Spleen (tissue), 11 donors: ENCODE measurements at regions not wholly inside any gene's neighbourhood (a gene's known extent, or its start where the extent isn't known, plus 50 kb on each side); places are given as distances from the start of the nearest gene placed in this dataset.
"Not testable (repeated sequence)": the region's sequence is repeated elsewhere in the genome, so short reads cannot be mapped to it uniquely, and the experiment has no call there.

Experiments used
- DNase-seq: peaks from one replicate; pipeline ENCODE4 v3.0.0-alpha.2; 2020
- H3K27ac ChIP-seq, 8 donors: fragments of 200-600 bp; sonication (generic) in 7 of 8; 1 replicate in 4 of 8; 2 replicates in 4 of 8; pipeline versions ENCODE4 v1.5.0 to v1.8.0; 2016 to 2021; ENCODE audit warnings: inconsistent platforms in 4 of 8, mild to moderate bottlenecking in 4 of 8, moderate library complexity in 1 of 8
- H3K27me3 ChIP-seq, 7 donors: fragments of 200-600 bp; sonication (generic) in 6 of 7; replicated peaks in 1 of 7; 1 replicate in 4 of 7; 2 replicates in 3 of 7; pipeline versions ENCODE4 v1.5.0 to v1.8.0; 2016 to 2021; ENCODE audit warnings: inconsistent platforms in 3 of 7, mild to moderate bottlenecking in 1 of 7
- H3K36me3 ChIP-seq, 6 donors: fragments of 200-600 bp; sonication (generic) in 5 of 6; 1 replicate in 4 of 6; 2 replicates in 2 of 6; pipeline versions ENCODE4 v1.5.0 to v1.8.0; 2016 to 2021; ENCODE audit warnings: inconsistent platforms in 2 of 6
- H3K4me1 ChIP-seq, 6 donors: fragments of 200-600 bp; sonication (generic) in 5 of 6; 1 replicate in 3 of 6; 2 replicates in 3 of 6; pipeline versions ENCODE4 v1.5.0 to v1.8.0; 2016 to 2021; ENCODE audit warnings: inconsistent platforms in 3 of 6
- H3K4me3 ChIP-seq, 8 donors: fragments of 200-600 bp; sonication (generic) in 7 of 8; 1 replicate in 4 of 8; 2 replicates in 4 of 8; pipeline versions ENCODE4 v1.5.0 to v1.8.0; 2016 to 2021; ENCODE audit warnings: inconsistent platforms in 4 of 8, mild to moderate bottlenecking in 4 of 8, moderate library complexity in 2 of 8
- H3K9me3 ChIP-seq, 8 donors: fragments of 200-600 bp; sonication (generic) in 7 of 8; 1 replicate in 4 of 8; 2 replicates in 4 of 8; pipeline versions ENCODE4 v1.5.0 to v1.8.0; 2016 to 2021; ENCODE audit warnings: inconsistent platforms in 4 of 8
- POLR2A ChIP-seq, 3 donors: fragments of 450-650 bp; IDR thresholded peaks; one replicate each; pipeline ENCODE4 v1.5.1; 2017; ENCODE audit warnings: antibody characterized with exemption in 3 of 3, mild to moderate bottlenecking in 1 of 3
- POLR2AphosphoS5 ChIP-seq, 3 donors: sonication (generic); formaldehyde crosslinking; IDR thresholded peaks; one replicate each; pipeline ENCODE4 v1.5.1; 2017; ENCODE audit warnings: antibody characterized with exemption in 3 of 3
- WGBS, 5 donors: extraction: QIAGEN DNeasy Blood & Tissue Kit in 3 of 5; methylation state at CpG; one replicate each; pipeline versions ENCODE4 v1.1.5 to v1.1.7; 2013 to 2018; 5-methylcytosine and 5-hydroxymethylcytosine counted together
- intact Hi-C: fragments of 100-400 bp; cut with DNase I; formaldehyde crosslinking; loops from one replicate; pipeline ENCODE4 v1.15.0; 2023; ENCODE audit warnings: low total_unique reads
- TF ChIP-seq, protein P1 (sequence below), 11 experiments: fragments of 200-600 bp in 7 of 11; fragments of 450-650 bp in 4 of 11; sonication (generic) in 4 of 11; IDR thresholded peaks in 8 of 11; conservative IDR thresholded peaks in 3 of 11; 1 replicate in 7 of 11; 2 replicates in 4 of 11; pipeline versions ENCODE4 v1.4.0 to v1.8.0; 2016 to 2021; ENCODE audit warnings: antibody characterized with exemption in 11 of 11, inconsistent platforms in 4 of 11, mild to moderate bottlenecking in 1 of 11
- donor health status: healthy with polysubstance abuse.
- donor health status: DM: no; HTN: no; CAD: no; lungs with moderate emphysema.
- donor health status: DM: no; HTN: no; CAD: no.
- donor health status: Bipolar disorder and iron deficiency.
- donor health status: healthy.
- donor health status: DM: no; HTN: no; CAD: no.
- donor health status: DM: yes; HTN: yes; CAD: no.

DNA sequence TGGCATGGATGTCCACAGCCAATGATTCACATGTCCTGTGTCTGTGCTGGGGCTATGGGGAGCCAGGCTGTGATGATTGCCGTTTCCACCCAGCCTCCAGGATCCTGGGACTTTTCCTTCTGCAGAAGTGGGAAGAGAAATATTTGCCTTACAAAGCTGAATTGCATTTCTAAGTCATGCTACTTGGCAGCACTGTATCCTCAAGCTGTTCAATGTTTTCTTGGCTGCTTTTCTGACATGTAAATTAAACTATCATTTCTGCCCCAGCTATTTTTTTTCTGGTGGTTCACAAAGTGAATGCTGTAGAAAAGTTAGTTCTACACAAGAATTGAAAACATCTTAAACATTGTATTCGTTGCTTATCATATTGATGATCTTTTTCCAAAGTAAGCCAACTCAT, 51.9 kb upstream of the TCERG1L start:
- TF ChIP-seq, protein P1, sequence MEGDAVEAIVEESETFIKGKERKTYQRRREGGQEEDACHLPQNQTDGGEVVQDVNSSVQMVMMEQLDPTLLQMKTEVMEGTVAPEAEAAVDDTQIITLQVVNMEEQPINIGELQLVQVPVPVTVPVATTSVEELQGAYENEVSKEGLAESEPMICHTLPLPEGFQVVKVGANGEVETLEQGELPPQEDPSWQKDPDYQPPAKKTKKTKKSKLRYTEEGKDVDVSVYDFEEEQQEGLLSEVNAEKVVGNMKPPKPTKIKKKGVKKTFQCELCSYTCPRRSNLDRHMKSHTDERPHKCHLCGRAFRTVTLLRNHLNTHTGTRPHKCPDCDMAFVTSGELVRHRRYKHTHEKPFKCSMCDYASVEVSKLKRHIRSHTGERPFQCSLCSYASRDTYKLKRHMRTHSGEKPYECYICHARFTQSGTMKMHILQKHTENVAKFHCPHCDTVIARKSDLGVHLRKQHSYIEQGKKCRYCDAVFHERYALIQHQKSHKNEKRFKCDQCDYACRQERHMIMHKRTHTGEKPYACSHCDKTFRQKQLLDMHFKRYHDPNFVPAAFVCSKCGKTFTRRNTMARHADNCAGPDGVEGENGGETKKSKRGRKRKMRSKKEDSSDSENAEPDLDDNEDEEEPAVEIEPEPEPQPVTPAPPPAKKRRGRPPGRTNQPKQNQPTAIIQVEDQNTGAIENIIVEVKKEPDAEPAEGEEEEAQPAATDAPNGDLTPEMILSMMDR (IDR thresholded peaks at IDR 0.05 in 8 of 11, conservative IDR thresholded peaks at IDR 0.05 in 3 of 11) = no peak
- TF ChIP-seq POLR2AphosphoS5 (IDR thresholded peaks at IDR 0.05) (no peak), POLR2A (IDR thresholded peaks at IDR 0.05) (no peak)
- Histone ChIP-seq H3K27ac (no peak overlapping the region), H3K9me3 (peaks cover 0 to 21% (median 11%) of the 10 kb centered on the region in 8 donors), H3K4me3 (no peak overlapping the region), H3K36me3 (no peaks in the 10 kb centered on the region), H3K27me3 (peaks cover 0 to 3% (median 0%) of the 10 kb centered on the region in 7 donors), H3K4me1 (no peaks in the 10 kb centered on the region)
- intact Hi-C loops = no loop called here
- 52 to 82% (median 60%) methylated on average over 2 of the region's 2 CpGs for WGBS, 5 donors
- DNase-seq = no peak

DNA sequence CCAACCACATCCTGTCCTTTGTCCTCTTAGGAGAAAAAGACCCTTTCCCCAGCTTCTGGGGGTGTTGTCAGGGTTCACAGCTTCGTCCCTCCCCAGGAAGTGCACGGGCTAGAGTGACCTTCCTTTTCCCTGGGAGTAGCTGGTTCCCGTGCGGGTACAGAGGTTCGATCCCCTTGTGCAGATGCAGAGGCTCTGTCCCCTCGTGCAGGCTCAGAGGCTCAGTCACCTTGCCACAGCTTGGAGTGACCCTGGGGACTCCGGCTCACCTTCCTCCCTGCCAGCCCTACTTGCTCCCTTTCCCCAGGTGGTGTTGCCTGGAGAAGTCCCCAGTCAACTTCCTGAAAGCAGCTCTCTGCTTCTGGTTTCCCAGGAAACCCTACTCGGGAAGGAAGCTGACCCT, 60.0 kb upstream of the TCERG1L start:
- intact Hi-C loops = no loop called here
- Histone ChIP-seq H3K4me1 (no peaks in the 10 kb centered on the region), H3K27ac (no peak overlapping the region), H3K36me3 (no peaks in the 10 kb centered on the region), H3K9me3 (peaks cover 0 to 30% (median 20%) of the 10 kb centered on the region in 8 donors), H3K4me3 (no peak overlapping the region), H3K27me3 (peaks cover 0 to 22% (median 0%) of the 10 kb centered on the region in 7 donors)
- no peak for TF ChIP-seq POLR2AphosphoS5 (IDR thresholded peaks at IDR 0.05)
- TF ChIP-seq POLR2A (IDR thresholded peaks at IDR 0.05) = no peak
- TF ChIP-seq, protein P1 (IDR thresholded peaks at IDR 0.05 in 8 of 11, conservative IDR thresholded peaks at IDR 0.05 in 3 of 11) = no peak
- no peak for DNase-seq
- 43 to 53% (median 48%) methylated on average over 8 of the region's 8 CpGs for WGBS, 5 donors

DNA sequence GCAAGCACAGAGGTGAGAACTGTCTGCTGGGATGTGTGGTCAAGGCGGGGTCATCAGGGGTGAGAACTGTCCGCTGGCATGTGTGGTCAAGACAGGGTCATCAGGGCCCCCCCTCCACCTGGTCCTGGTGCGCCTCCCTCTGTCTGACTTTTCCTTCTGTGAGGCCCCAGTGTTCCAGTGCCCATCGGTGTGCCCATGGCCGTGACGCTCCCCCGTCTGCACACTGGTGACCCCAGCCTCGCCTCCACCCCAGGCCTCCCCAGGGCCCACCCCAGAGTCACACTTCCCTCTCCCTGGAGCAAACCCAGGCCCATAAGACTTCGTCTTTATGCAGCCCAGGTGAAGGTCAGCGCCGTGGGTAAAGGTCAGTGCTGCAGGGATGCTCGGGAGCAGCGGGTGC, 70.1 kb upstream of the TCERG1L start:
- no peaks in the 10 kb centered on the region for H3K4me1 ChIP-seq
- peaks cover 0 to 12% (median 0%) of the 10 kb centered on the region in 7 donors for H3K27me3 ChIP-seq
- DNase-seq = no peak
- no peak for TF ChIP-seq POLR2A (IDR thresholded peaks at IDR 0.05)
- TF ChIP-seq, protein P1 (IDR thresholded peaks at IDR 0.05 in 8 of 11, conservative IDR thresholded peaks at IDR 0.05 in 3 of 11) = no peak
- no peak for TF ChIP-seq POLR2AphosphoS5 (IDR thresholded peaks at IDR 0.05)
- WGBS, 5 donors = 82 to 91% (median 85%) methylated on average over 5 to 13 of the region's 13 CpGs
- H3K36me3 ChIP-seq = no peaks in the 10 kb centered on the region
- no peaks in the 10 kb centered on the region for H3K9me3 ChIP-seq
- H3K4me3 ChIP-seq = no peak overlapping the region
- no peak overlapping the region for H3K27ac ChIP-seq
- intact Hi-C loops = no loop called here

DNA sequence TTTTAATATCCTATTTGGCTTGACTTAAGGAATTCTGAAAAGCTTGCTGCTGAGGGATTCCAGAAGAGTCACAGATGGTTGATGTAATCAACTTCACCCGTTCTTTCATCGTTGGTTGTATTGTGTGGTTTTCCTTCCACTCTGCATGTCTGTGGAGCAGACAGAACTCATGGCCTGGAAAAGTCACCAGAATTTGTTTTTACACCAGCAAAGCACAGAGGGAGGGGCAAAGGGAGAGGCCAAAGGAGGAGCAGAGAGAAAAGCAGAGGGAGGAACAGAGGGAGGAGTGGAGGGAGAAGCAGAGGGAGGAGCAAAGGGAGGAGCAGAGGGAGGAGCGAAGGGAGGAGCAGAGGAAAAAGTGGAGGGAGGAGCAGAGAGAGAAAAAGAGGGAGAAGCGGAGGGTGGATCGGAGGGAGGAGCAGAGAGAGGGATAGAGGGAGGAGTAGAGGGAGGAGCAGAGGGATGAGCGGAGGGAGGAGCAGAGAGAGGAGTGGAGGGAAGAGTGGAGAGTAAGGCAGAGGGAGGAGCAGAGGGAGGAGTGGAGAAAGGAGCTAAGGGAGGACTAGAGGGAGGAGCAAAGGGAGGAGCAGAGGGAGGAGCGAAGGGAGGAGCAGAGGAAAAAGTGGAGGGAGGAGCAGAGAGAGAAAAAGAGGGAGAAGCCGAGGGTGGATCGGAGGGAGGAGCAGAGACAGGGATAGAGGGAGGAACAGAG, 73.8 kb upstream of the TCERG1L start:
- H3K4me1 ChIP-seq, H3K27ac ChIP-seq, H3K4me3 ChIP-seq, DNase-seq, H3K36me3 ChIP-seq, H3K9me3 ChIP-seq, intact Hi-C loops: not testable (repeated sequence)
- whole genome bisulfite sequencing, 5 donors = 64 to 72% (median 67%) methylated on average over 9 of the region's 9 CpGs
- peaks cover 0 to 16% (median 0%) of the 10 kb centered on the region in 7 donors for H3K27me3 ChIP-seq
